IMR-90 (cell line): ENCODE measurements at regions not wholly inside any gene's neighbourhood (a gene's known extent, or its start where the extent isn't known, plus 50 kb on each side); places are given as distances from the start of the nearest gene placed in this dataset.

Experiments used
- ATAC-seq: fragments of 200-7000 bp; cut with Tn5 transposase; 2 replicates; pipeline ENCODE4 v1.9.1; 2020; ENCODE audit warnings: low read depth, mild to moderate bottlenecking, moderate library complexity
- BruUV-seq: library from RNA; stranded (reverse); fragments of 400-500 nt; replicated peaks from 2 replicates; lab custom pipeline; 2021; lab: Mats Ljungman, UMichigan
- CTCF ChIA-PET: fragments of 300-600 bp; formaldehyde crosslinking; extraction: SDS; loops from one replicate; lab custom pipeline; 2021; ENCODE audit warnings: antibody characterized with exemption; lab: Yijun Ruan, JAX
- POLR2A ChIA-PET: fragments of 300-600 bp; sonication (Branson Sonifier 250); formaldehyde crosslinking; loops from one replicate; lab custom pipeline; 2022; ENCODE audit warnings: antibody characterized with exemption; ENCODE audit not compliant: unreplicated experiment; lab: Charles Lee
- DNase-seq: peaks from one replicate; pipeline ENCODE4 v3.0.0; 2013
- H2AFZ ChIP-seq: replicated peaks from 2 replicates; pipeline ENCODE3; 2013; ENCODE audit warnings: low read length, mild to moderate bottlenecking; ENCODE audit not compliant: poor library complexity
- H2AK5ac ChIP-seq: 2 replicates; pipeline ENCODE4 v1.6.1; 2013; ENCODE audit warnings: low read depth, low read length, inconsistent platforms
- H2AK9ac ChIP-seq: replicated peaks from 2 replicates; pipeline ENCODE3; 2013; ENCODE audit warnings: mild to moderate bottlenecking, low read depth, low read length, moderate library complexity; ENCODE audit not compliant: poor library complexity
- H2BK120ac ChIP-seq: 2 replicates; pipeline ENCODE4 v1.6.1; 2013; ENCODE audit warnings: low read depth, low read length, inconsistent platforms
- H2BK15ac ChIP-seq: 3 replicates; pipeline ENCODE4 v1.6.1; 2013; ENCODE audit warnings: low read depth, low read length, inconsistent platforms
- H2BK20ac ChIP-seq: 2 replicates; pipeline ENCODE4 v1.6.1; 2013; ENCODE audit warnings: low read depth, mild to moderate bottlenecking, inconsistent platforms, low read length, moderate library complexity
- H2BK5ac ChIP-seq: 2 replicates; pipeline ENCODE4 v1.6.1; 2013; ENCODE audit warnings: mild to moderate bottlenecking, low read depth, low read length, inconsistent platforms; ENCODE audit not compliant: poor library complexity, severe bottlenecking
- H3K14ac ChIP-seq: replicated peaks from 2 replicates; pipeline ENCODE4 v1.6.1; 2013; ENCODE audit warnings: low read depth, low read length, inconsistent platforms
- H3K18ac ChIP-seq: 2 replicates; pipeline ENCODE4 v1.6.1; 2013; ENCODE audit warnings: low read depth, low read length, control low read depth
- H3K23ac ChIP-seq: 2 replicates; pipeline ENCODE4 v1.6.1; 2013; ENCODE audit warnings: low read depth, low read length, inconsistent platforms
- H3K27ac ChIP-seq: 2 replicates; pipeline ENCODE4 v1.5.1; 2013; ENCODE audit warnings: mild to moderate bottlenecking, control low read depth, low read length; ENCODE audit not compliant: insufficient read depth
- H3K27me3 ChIP-seq: 2 replicates; pipeline ENCODE4 v1.6.1; 2013; ENCODE audit warnings: low read length; ENCODE audit not compliant: control insufficient read depth, insufficient read depth
- H3K36me3 ChIP-seq: 2 replicates; pipeline ENCODE4 v1.6.1; 2013; ENCODE audit warnings: low read length, mixed read lengths; ENCODE audit not compliant: control insufficient read depth, insufficient read depth
- H3K4ac ChIP-seq: 2 replicates; pipeline ENCODE4 v1.6.1; 2013; ENCODE audit warnings: low read depth, low read length, inconsistent platforms
- H3K4me1 ChIP-seq: 2 replicates; pipeline ENCODE4 v1.6.1; 2013; ENCODE audit warnings: low read length, mixed read lengths; ENCODE audit not compliant: control insufficient read depth, insufficient read depth
- H3K4me2 ChIP-seq: 2 replicates; pipeline ENCODE4 v1.6.1; 2013; ENCODE audit warnings: low read depth, mild to moderate bottlenecking, control low read depth, low read length, moderate library complexity
- H3K4me3 ChIP-seq: 2 replicates; pipeline ENCODE4 v1.5.1; 2013; ENCODE audit warnings: low read depth, mild to moderate bottlenecking, control low read depth, low read length, moderate library complexity; ENCODE audit not compliant: insufficient read depth
- H3K56ac ChIP-seq: 2 replicates; pipeline ENCODE4 v1.6.1; 2013; ENCODE audit warnings: low read length, inconsistent platforms; ENCODE audit not compliant: insufficient read depth; ENCODE audit errors: extremely low read depth
- H3K79me1 ChIP-seq, 2 experiments: 2 replicates each; pipeline ENCODE4 v1.6.1; 2013; ENCODE audit warnings: low read length in 2 of 2, inconsistent platforms in 1 of 2, low read depth in 1 of 2
- H3K9ac ChIP-seq: 2 replicates; pipeline ENCODE4 v1.6.1; 2013; ENCODE audit warnings: low read depth, low read length, control low read depth
- H3K9me1 ChIP-seq: 2 replicates; pipeline ENCODE4 v1.6.1; 2013; ENCODE audit warnings: low read length, inconsistent platforms; ENCODE audit not compliant: insufficient read depth
- H3K9me3 ChIP-seq: 2 replicates; pipeline ENCODE4 v1.6.1; 2013; ENCODE audit warnings: low read length; ENCODE audit not compliant: control insufficient read depth, insufficient read depth
- H4K20me1 ChIP-seq: 2 replicates; pipeline ENCODE4 v1.6.1; 2013; ENCODE audit warnings: low read length, inconsistent platforms; ENCODE audit not compliant: insufficient read depth
- H4K5ac ChIP-seq: 2 replicates; pipeline ENCODE4 v1.6.1; 2013; ENCODE audit warnings: mild to moderate bottlenecking, low read depth, low read length, control low read depth
- H4K8ac ChIP-seq, 2 experiments: 2 replicates each; pipeline ENCODE4 v1.6.1; 2013; ENCODE audit warnings: low read depth in 2 of 2, low read length in 2 of 2, control low read depth in 1 of 2, inconsistent platforms in 1 of 2
- H4K91ac ChIP-seq: 2 replicates; pipeline ENCODE4 v1.6.1; 2013; ENCODE audit warnings: low read depth, low read length, inconsistent platforms; ENCODE audit not compliant: insufficient read depth
- CEBPB ChIP-seq: IDR thresholded peaks from 2 replicates; pipeline ENCODE4 v1.6.1; 2012; ENCODE audit warnings: low read depth, low read length, improper control_type of control experiment
- RAD21 ChIP-seq: IDR thresholded peaks from 2 replicates; pipeline ENCODE4 v1.6.1; 2012; ENCODE audit warnings: low read length, improper control_type of control experiment
- dilution Hi-C: fragments of 300-500 bp; cut with HindIII; formaldehyde crosslinking; loops from one replicate; pipeline ENCODE4 v1.14.3; 2018; ENCODE audit warnings: low sequenced_read_pairs; ENCODE audit not compliant: unreplicated experiment
- in situ Hi-C: fragments of 300-500 bp; cut with MboI; formaldehyde crosslinking; loops from 3 replicates; pipeline ENCODE4 v1.14.3; 2019; ENCODE audit warnings: low sequenced_read_pairs, inconsistent platforms, mixed read lengths
- intact Hi-C: fragments of 100-400 bp; cut with micrococcal nuclease; formaldehyde crosslinking; loops from 2 replicates; pipeline ENCODE4 v1.10.0; 2022

DNA sequence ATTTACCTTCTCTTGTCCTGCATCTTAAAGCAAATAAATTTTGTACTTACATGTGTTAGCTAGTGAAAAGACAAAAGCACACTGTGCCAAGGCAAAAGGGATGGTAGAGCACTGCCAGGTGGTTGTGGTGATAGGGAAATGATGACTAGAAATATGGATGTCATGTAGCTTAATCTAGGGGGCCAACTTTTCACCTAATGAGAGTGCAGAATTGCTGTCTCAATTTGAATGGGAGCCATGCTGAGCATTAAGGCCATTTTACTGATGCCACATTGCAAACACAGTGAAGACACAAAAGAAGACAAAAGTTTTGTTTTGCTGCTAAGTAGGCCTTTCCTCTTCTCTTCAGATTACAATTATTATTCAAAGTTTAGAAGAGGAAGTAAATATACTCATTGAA is 274.7 kb downstream of the PDCD6IP start:
- ChIA-PET POLR2A (no interaction called here), CTCF (no interaction called here)
- dilution Hi-C loops (no loop called here), intact Hi-C loops (no loop called here), in situ Hi-C loops (no loop called here)
- no peaks in the 10 kb centered on the region for H3K4me1 ChIP-seq
- H3K9ac ChIP-seq = no peak overlapping the region
- no peaks in the 10 kb centered on the region for H3K9me3 ChIP-seq
- H2BK20ac ChIP-seq = no peak overlapping the region
- H4K20me1 ChIP-seq = no peaks in the 10 kb centered on the region
- no peak overlapping the region for H4K91ac ChIP-seq
- DNase-seq (no peak), ATAC-seq (no peak)
- no peaks in the 10 kb centered on the region; the same call in 1 of the 2 replicates for H3K27me3 ChIP-seq
- H4K8ac ChIP-seq = no peak overlapping the region
- no peaks in the 10 kb centered on the region for H3K36me3 ChIP-seq
- no peak overlapping the region for H3K18ac ChIP-seq
- no peak overlapping the region for H2AK5ac ChIP-seq
- no peak overlapping the region for H3K14ac ChIP-seq
- H2BK5ac ChIP-seq = no peak overlapping the region
- H4K5ac ChIP-seq = no peak overlapping the region
- no peaks in the 10 kb centered on the region for H3K9me1 ChIP-seq
- H3K79me1 ChIP-seq = no peaks in the 10 kb centered on the region
- no TSS peak for BruUV-seq
- no peak overlapping the region for H3K4me3 ChIP-seq
- no peak overlapping the region for H3K4ac ChIP-seq
- no peak overlapping the region for H3K56ac ChIP-seq
- no peak overlapping the region for H2AFZ ChIP-seq
- no peak overlapping the region for H2AK9ac ChIP-seq
- H2BK120ac ChIP-seq = no peak overlapping the region
- H2BK15ac ChIP-seq = no peak overlapping the region
- H3K4me2 ChIP-seq = no peak overlapping the region
- TF ChIP-seq CEBPB (no peak), RAD21 (no peak)
- H3K23ac ChIP-seq = no peak overlapping the region
- no peak overlapping the region for H3K27ac ChIP-seq
